ENCODE measurements at regions not wholly inside any gene's neighbourhood (a gene's known extent, or its start where the extent isn't known, plus 50 kb on each side); places are given as distances from the start of the nearest gene placed in this dataset.

DNA sequence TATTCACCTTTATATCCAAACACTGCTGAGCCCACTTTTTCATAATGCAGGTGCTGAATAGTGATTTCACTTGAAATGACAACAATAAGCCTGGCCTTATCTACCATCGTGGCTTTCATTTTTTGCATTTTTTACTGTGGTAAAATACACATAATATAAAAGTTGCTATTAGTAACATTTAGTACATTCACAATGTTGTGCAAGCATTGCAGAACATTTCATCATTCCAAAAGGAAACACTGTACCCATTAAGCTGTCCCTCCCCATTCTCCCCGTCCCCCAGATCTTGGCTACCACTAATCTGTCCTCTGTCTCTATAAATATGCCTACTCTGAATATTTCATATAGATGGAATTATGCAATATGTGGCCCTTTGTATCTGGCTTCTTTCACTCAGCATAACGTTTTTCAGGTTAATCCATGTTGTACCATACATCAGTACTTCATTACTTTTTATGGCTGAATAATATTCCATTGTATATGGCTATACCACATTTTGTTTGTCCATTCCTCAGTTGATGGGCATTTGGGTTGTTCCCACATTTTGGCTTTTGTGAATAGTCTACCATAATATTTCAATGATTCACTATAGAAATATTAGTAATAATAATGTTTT is 68.5 kb upstream of the ARID5B start (continued):
- no peak for TF ChIP-seq CEBPB (IDR thresholded peaks at IDR 0.05; ENCODE audit: low read depth, low read length)
- no peak for TF ChIP-seq BRCA1 (IDR thresholded peaks at IDR 0.05; ENCODE audit: low read depth, low read length)
- no peak for TF ChIP-seq BCL11A (IDR thresholded peaks at IDR 0.05; ENCODE audit: low read depth in 2 of 2, low read length in 2 of 2)
- no peak for TF ChIP-seq RXRA (IDR thresholded peaks at IDR 0.05; ENCODE audit: insufficient read depth, low read depth, low read length)
- no peak for TF ChIP-seq TCF12 (IDR thresholded peaks at IDR 0.05; ENCODE audit: low read depth, low read length)
- TF ChIP-seq RNF2 (IDR thresholded peaks at IDR 0.05; ENCODE audit: borderline replicate concordance, low read depth, low read length, missing control alignments, poor library complexity, severe bottlenecking): no peak
